MM.1S (cell line): ENCODE measurements at regions not wholly inside any gene's neighbourhood (a gene's known extent, or its start where the extent isn't known, plus 50 kb on each side); places are given as distances from the start of the nearest gene placed in this dataset.

Experiments
- DNase-seq: peaks from one replicate; pipeline ENCODE4 v3.0.0-alpha.2; 2015
- H2AFZ ChIP-seq: fragments of 300-600 bp; sonication (generic); 2 replicates; pipeline ENCODE4 v1.6.0; 2016; ENCODE audit warnings: antibody characterized with exemption, low read length
- H3F3A ChIP-seq: fragments of 300-600 bp; sonication (generic); 2 replicates; pipeline ENCODE4 v1.6.1; 2016; ENCODE audit warnings: mild to moderate bottlenecking, antibody characterized with exemption, low read length, moderate library complexity, mixed read lengths; ENCODE audit not compliant: insufficient read depth
- H3K27ac ChIP-seq: fragments of 300-600 bp; sonication (generic); 2 replicates; pipeline ENCODE4 v1.5.1; 2016; ENCODE audit warnings: mild to moderate bottlenecking, low read length
- H3K27me3 ChIP-seq: fragments of 300-600 bp; sonication (generic); replicated peaks from 2 replicates; pipeline ENCODE4 v1.6.0; 2016; ENCODE audit warnings: low read length; ENCODE audit not compliant: insufficient read depth
- H3K36me3 ChIP-seq: fragments of 300-600 bp; sonication (generic); replicated peaks from 2 replicates; pipeline ENCODE4 v1.6.1; 2016; ENCODE audit warnings: mild to moderate bottlenecking, low read length, mixed read lengths; ENCODE audit not compliant: insufficient read depth
- H3K4me1 ChIP-seq: fragments of 300-600 bp; sonication (generic); 2 replicates; pipeline ENCODE4 v1.6.1; 2016; ENCODE audit warnings: low read length, mixed read lengths
- H3K4me2 ChIP-seq: fragments of 300-600 bp; sonication (generic); 2 replicates; pipeline ENCODE4 v1.6.0; 2016; ENCODE audit warnings: low read depth, low read length
- H3K4me3 ChIP-seq: fragments of 300-600 bp; sonication (generic); 2 replicates; pipeline ENCODE4 v1.5.1; 2016; ENCODE audit warnings: low read length, mixed read lengths
- H3K79me2 ChIP-seq: fragments of 300-600 bp; sonication (generic); 2 replicates; pipeline ENCODE4 v1.6.1; 2016; ENCODE audit warnings: mixed run types, low read length, mixed read lengths
- H3K9ac ChIP-seq: fragments of 300-600 bp; sonication (generic); 2 replicates; pipeline ENCODE4 v1.6.1; 2016; ENCODE audit warnings: low read length, mixed read lengths
- H3K9me2 ChIP-seq: fragments of 300-600 bp; sonication (generic); replicated peaks from 2 replicates; pipeline ENCODE4 v1.6.1; 2016; ENCODE audit warnings: mild to moderate bottlenecking, low read length, mixed read lengths; ENCODE audit not compliant: insufficient read depth
- H3K9me3 ChIP-seq: fragments of 300-600 bp; sonication (generic); replicated peaks from 2 replicates; pipeline ENCODE4 v1.6.1; 2016; ENCODE audit warnings: mild to moderate bottlenecking, low read length, mixed read lengths; ENCODE audit not compliant: insufficient read depth
- H4K20me1 ChIP-seq: fragments of 300-600 bp; sonication (generic); 2 replicates; pipeline ENCODE4 v1.6.1; 2016; ENCODE audit warnings: mild to moderate bottlenecking, low read length, moderate library complexity, mixed read lengths; ENCODE audit not compliant: insufficient read depth
- CTCF ChIP-seq: fragments of 300-600 bp; sonication (generic); IDR thresholded peaks from 2 replicates; pipeline ENCODE4 v1.5.1; 2016; ENCODE audit warnings: antibody characterized with exemption, low read length, mixed read lengths
- EZH2 ChIP-seq: fragments of 300-600 bp; sonication (generic); optimal IDR thresholded peaks from 2 replicates; pipeline ENCODE3; 2017; ENCODE audit warnings: low read depth, mild to moderate bottlenecking, antibody characterized with exemption, low read length, mixed read lengths
- EZH2phosphoT487 ChIP-seq: fragments of 300-600 bp; sonication (generic); IDR thresholded peaks from 2 replicates; pipeline ENCODE4 v1.6.1; 2018; ENCODE audit warnings: antibody characterized with exemption, low read length

- no peak for DNase-seq
- no peak overlapping the region for H2AFZ ChIP-seq
- no peak overlapping the region for H3K4me3 ChIP-seq
- H3K36me3 ChIP-seq = no peaks in the 10 kb centered on the region
- H3K9me3 ChIP-seq = no peaks in the 10 kb centered on the region
- no peaks in the 10 kb centered on the region for H4K20me1 ChIP-seq
- no peaks in the 10 kb centered on the region for H3F3A ChIP-seq
- no peaks in the 10 kb centered on the region for H3K27me3 ChIP-seq
- no peak overlapping the region for H3K4me2 ChIP-seq
- H3K79me2 ChIP-seq = no peaks in the 10 kb centered on the region
- no peak overlapping the region for H3K27ac ChIP-seq
- H3K9ac ChIP-seq = no peak overlapping the region
- H3K9me2 ChIP-seq = no peaks in the 10 kb centered on the region
- TF ChIP-seq EZH2phosphoT487 (no peak), CTCF (no peak), EZH2 (no peak)
- H3K4me1 ChIP-seq = no peaks in the 10 kb centered on the region
These were observed 161.1 kb upstream of the SVIL start for GRCh38 chr10:29795850-29796249.

GRCh38 chr10:29794776-29795611 lies 160.2 kb upstream of the SVIL start:
- no peaks in the 10 kb centered on the region for H3K36me3 ChIP-seq
- no peak overlapping the region for H3K9ac ChIP-seq
- H4K20me1 ChIP-seq = no peaks in the 10 kb centered on the region
- no peak overlapping the region for H3K4me2 ChIP-seq
- no peaks in the 10 kb centered on the region for H3F3A ChIP-seq
- DNase-seq = no peak
- no peak overlapping the region for H3K27ac ChIP-seq
- no peaks in the 10 kb centered on the region for H3K27me3 ChIP-seq
- TF ChIP-seq EZH2phosphoT487 = no peak
- no peak for TF ChIP-seq CTCF
- TF ChIP-seq EZH2 = no peak
- no peaks in the 10 kb centered on the region for H3K4me1 ChIP-seq
- no peaks in the 10 kb centered on the region for H3K9me3 ChIP-seq
- H2AFZ ChIP-seq = no peak overlapping the region
- H3K9me2 ChIP-seq = no peaks in the 10 kb centered on the region
- H3K4me3 ChIP-seq = no peak overlapping the region
- no peaks in the 10 kb centered on the region for H3K79me2 ChIP-seq

DNA sequence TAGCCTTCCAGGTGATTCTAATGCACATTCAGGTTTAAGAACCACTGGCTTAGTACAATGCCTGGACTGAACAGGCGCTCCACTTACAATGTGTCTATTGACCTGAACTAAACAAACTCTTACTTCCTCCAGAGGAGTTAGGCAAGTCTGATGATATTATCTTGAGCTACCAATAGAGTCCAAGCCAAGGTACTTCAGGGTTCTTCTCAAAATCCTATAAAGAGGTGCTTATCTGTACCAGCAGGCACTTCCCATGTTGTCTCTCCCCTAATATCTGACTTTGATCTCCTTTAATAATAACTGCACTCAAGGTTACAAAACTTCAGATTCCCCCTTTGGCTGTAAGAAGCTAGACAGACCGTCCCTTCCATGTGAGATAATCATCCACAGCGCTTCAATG lies 157.0 kb upstream of the SVIL start:
- Histone ChIP-seq H3K9me2 (no peaks in the 10 kb centered on the region), H3K79me2 (no peaks in the 10 kb centered on the region), H3K9me3 (no peaks in the 10 kb centered on the region), H3K36me3 (no peaks in the 10 kb centered on the region), H3F3A (no peaks in the 10 kb centered on the region), H3K27ac (no peak overlapping the region), H4K20me1 (no peaks in the 10 kb centered on the region), H3K4me1 (no peaks in the 10 kb centered on the region), H3K4me3 (no peak overlapping the region), H3K9ac (no peak overlapping the region), H3K4me2 (no peak overlapping the region), H2AFZ (no peak overlapping the region), H3K27me3 (no peaks in the 10 kb centered on the region)
- TF ChIP-seq EZH2phosphoT487 (no peak), CTCF (no peak), EZH2 (no peak)
- no peak for DNase-seq
